Activated CD4-positive, CD25-positive, alpha-beta regulatory T cell (primary cell): ENCODE measurements at regions not wholly inside any gene's neighbourhood (a gene's known extent, or its start where the extent isn't known, plus 50 kb on each side); places are given as distances from the start of the nearest gene placed in this dataset.
"Not testable (repeated sequence)": the region's sequence is repeated elsewhere in the genome, so short reads cannot be mapped to it uniquely, and the experiment has no call there.

ENCODE experiments used
- DNase-seq, 4 experiments: peaks; one replicate each; lab custom pipeline; 2025; lab: John Stamatoyannopoulos, UW

GRCh38 chrX:55142206-55142918 lies 53.5 kb downstream of the PAGE2 start:
- DNase-seq: no peak

GRCh38 chrX:55142919-55143310 lies 54.1 kb downstream of the PAGE2 start:
- DNase-seq: no peak

DNA sequence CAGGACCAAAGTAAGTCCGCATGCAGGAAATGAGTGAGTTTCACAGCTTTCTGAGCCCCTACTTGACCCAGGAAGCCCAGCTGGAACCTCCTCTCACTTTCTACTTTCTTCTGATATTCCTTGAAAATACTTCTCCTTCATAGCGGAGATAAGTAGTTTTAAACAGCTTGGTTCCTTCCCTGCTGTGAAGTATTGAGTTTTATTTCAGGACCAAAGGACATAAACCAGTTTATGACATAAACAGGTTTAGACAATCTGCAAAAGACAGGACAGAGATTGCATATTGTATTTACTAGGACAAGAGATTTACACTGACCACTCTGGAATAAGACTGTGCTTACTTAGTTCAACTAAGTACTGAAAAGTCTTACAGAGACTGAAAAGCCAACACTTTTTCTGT lies 54.8 kb downstream of the PAGE2 start:
- no peak for DNase-seq

- no peak for DNase-seq
These were observed 55.9 kb downstream of the PAGE2 start for GRCh38 chrX:55144697-55145096.

GRCh38 chrX:55149242-55149641 lies 60.4 kb downstream of the PAGE2 start:
- DNase-seq: no peak

- DNase-seq: no peak
These were observed 62.4 kb downstream of the PAGE2 start for GRCh38 chrX:55151199-55151598.

DNA sequence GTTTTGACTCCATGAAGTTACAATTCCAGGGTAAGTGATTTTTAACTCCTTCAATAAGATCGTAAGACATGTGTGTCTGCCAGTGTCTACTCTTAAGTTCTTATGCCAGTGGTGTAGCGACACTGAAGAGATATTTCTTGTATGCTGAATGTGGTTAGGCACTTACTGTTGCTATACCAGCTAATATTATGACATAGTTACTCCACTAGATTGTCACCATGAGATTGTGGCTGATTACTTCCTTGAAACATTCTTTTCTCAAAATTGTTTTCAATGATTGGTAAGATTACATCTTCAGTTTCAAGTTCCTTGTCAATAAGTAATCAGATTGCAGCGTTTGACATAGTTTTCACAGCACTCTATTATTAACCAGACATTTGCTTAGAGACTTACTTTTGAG lies 60.6 kb upstream of the PAGE5 start:
- DNase-seq: no peak

- peak; percentile 68 to 81 (median 78) for DNase-seq
These were observed 59.2 kb upstream of the PAGE5 start for GRCh38 chrX:55160685-55161552.

GRCh38 chrX:55161581-55161980 lies 58.6 kb upstream of the PAGE5 start:
- no peak for DNase-seq

- DNase-seq: no peak
These were observed 57.0 kb upstream of the PAGE5 start for GRCh38 chrX:55163171-55163570.

- not testable (repeated sequence) for DNase-seq
These were observed 55.1 kb upstream of the PAGE5 start for GRCh38 chrX:55165026-55165425.

GRCh38 chrX:55167124-55167803 lies 52.9 kb upstream of the PAGE5 start:
- no peak for DNase-seq

- DNase-seq: no peak
These were observed 52.2 kb upstream of the PAGE5 start for GRCh38 chrX:55167901-55168300.

DNA sequence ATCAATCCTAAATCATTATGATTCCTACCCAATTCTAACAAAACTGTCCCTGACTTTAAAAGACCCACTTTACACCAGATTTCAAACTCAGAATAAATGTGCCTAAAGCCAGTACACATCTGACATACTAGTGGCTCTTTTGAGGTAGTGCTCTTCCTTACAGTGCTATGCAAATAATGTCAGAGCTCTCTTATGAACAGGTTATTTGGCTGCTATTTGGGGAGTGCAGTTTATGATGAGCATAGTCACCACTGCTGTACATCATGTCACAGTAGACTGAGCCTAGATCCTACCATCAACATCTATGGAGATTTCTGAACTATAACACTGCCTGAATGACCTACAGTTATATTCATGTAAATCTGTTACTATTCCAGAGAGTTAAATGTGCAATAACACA lies 50.4 kb upstream of the PAGE5 start:
- DNase-seq: no peak
